ENCODE measurements at regions not wholly inside any gene's neighbourhood (a gene's known extent, or its start where the extent isn't known, plus 50 kb on each side); places are given as distances from the start of the nearest gene placed in this dataset.

DNA sequence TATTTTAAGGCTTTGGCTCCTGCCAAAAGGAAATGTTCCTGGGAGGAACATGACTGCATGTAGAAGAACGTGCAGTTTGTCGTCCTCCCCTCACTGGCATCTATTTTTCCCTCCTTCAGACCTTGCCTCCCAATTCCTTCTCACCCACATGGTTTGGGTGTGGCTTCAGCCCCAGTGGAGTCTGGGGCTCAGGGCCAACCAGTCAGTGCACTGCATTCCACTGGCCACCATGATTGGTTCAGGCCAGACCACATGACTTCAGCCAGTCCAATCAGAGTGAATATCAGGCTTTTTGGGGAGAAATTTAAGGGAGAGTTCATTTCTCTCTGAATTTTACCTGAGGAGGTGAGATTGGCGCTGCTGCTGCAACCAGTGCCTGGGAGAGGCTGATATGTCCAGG lies 171.6 kb downstream of the ZIC5 start:
- H3K27ac ChIP-seq, result no peak overlapping the region
- no peaks in the 10 kb centered on the region for H3K36me3 ChIP-seq
- no peaks in the 10 kb centered on the region for H3K4me1 ChIP-seq (ENCODE audit: control insufficient read depth in 1 of 2, insufficient read depth in 1 of 2, low read depth in 1 of 2, low read length in 1 of 2)
- no peaks in the 10 kb centered on the region for H3K27me3 ChIP-seq
- H3K9me3 ChIP-seq, result no peaks in the 10 kb centered on the region
- TF ChIP-seq, protein P1, sequence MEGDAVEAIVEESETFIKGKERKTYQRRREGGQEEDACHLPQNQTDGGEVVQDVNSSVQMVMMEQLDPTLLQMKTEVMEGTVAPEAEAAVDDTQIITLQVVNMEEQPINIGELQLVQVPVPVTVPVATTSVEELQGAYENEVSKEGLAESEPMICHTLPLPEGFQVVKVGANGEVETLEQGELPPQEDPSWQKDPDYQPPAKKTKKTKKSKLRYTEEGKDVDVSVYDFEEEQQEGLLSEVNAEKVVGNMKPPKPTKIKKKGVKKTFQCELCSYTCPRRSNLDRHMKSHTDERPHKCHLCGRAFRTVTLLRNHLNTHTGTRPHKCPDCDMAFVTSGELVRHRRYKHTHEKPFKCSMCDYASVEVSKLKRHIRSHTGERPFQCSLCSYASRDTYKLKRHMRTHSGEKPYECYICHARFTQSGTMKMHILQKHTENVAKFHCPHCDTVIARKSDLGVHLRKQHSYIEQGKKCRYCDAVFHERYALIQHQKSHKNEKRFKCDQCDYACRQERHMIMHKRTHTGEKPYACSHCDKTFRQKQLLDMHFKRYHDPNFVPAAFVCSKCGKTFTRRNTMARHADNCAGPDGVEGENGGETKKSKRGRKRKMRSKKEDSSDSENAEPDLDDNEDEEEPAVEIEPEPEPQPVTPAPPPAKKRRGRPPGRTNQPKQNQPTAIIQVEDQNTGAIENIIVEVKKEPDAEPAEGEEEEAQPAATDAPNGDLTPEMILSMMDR (IDR thresholded peaks at IDR 0.05), result no peak
- H3K4me3 ChIP-seq (ENCODE audit: low read depth in 1 of 2, low read length in 1 of 2), result no peak overlapping the region

DNA sequence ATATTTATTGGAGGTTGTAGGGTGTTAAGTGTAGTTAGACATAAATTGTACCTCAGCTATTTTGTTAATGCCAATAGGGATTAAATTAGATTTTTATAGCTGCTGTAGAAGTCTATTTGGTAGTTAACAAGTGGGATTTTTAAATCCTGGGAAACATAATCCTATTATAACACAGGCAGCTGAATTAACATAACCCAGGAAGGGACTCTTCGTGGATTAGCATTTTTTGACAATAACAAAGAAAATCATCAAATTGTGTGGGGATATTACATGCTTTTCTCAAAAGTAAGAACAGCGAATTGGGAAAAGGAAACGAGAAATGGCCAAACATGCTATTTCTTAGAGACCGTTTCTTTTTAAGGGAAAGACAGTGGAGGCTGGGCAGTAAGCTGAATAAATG lies 172.8 kb downstream of the ZIC5 start:
- H3K27me3 ChIP-seq, result no peaks in the 10 kb centered on the region
- H3K4me1 ChIP-seq (ENCODE audit: control insufficient read depth in 1 of 2, insufficient read depth in 1 of 2, low read depth in 1 of 2, low read length in 1 of 2), result no peaks in the 10 kb centered on the region
- TF ChIP-seq, protein P1 (IDR thresholded peaks at IDR 0.05), result no peak

DNA sequence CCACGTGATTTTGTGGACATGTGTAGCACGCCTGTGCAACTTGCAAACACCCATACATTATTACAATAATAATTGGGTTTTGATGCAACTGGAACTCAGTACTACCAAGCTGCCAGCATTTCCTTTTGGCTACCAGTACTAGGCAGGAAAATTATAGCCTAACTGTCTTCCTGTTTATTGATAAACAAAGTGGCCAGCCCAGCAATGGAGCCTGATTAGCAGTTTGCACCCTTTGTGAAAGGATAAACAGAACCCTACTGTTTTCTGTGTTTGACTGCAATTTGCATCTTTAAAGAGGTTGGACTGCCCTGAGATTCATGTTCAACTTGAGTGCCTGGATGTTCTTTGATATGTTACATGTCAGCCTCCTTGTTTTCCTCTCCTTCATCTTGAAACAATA lies 173.9 kb downstream of the ZIC5 start:
- no peaks in the 10 kb centered on the region for H3K9me3 ChIP-seq
- H3K27ac ChIP-seq, result no peak overlapping the region
- H3K4me3 ChIP-seq (ENCODE audit: low read depth in 1 of 2, low read length in 1 of 2), result no peak overlapping the region
- TF ChIP-seq, protein P1 (IDR thresholded peaks at IDR 0.05), result no peak
- no peaks in the 10 kb centered on the region for H3K4me1 ChIP-seq (ENCODE audit: control insufficient read depth in 1 of 2, insufficient read depth in 1 of 2, low read depth in 1 of 2, low read length in 1 of 2)
- H3K27me3 ChIP-seq, result no peaks in the 10 kb centered on the region
- no peaks in the 10 kb centered on the region for H3K36me3 ChIP-seq

More for the DNA sequence above, 172.8 kb downstream of the ZIC5 start:
- Histone ChIP-seq H3K9me3 (no peaks in the 10 kb centered on the region), H3K27ac (no peak overlapping the region), H3K36me3 (no peaks in the 10 kb centered on the region), H3K4me3 (ENCODE audit: low read depth in 1 of 2, low read length in 1 of 2) (no peak overlapping the region)

DNA sequence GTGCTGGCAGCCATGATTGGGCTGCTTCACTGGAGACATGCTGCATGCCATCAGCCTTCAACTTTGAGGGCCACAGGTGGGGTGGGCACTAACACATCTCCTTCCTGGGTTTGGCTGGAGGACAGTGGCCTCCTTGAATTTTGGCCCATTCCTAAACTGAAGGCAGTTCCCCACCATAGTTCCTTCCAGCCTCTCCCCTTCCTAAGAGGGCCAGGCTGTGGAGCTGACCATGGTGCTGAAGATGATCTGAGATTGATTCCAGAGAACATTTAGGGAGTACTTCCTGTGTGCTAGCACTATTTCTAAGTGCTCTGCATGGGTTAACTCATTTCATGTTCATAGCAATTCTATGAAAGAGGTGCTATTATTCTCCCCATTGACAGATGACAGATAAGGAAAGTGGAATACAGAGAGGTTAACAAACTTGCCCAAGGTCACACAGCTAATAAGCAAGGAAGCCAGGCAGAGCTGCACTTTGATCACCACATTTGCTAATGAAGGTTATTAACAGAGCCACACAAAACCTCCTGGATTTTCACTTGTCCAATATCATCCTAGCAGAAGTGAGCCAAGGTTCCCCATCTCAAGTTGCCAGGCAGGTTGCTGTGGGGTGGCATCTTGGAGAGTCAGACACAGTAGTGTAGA lies 175.3 kb downstream of the ZIC5 start:
- Histone ChIP-seq H3K27ac (no peak overlapping the region), H3K27me3 (no peaks in the 10 kb centered on the region), H3K4me1 (ENCODE audit: control insufficient read depth in 1 of 2, insufficient read depth in 1 of 2, low read depth in 1 of 2, low read length in 1 of 2) (no peaks in the 10 kb centered on the region), H3K36me3 (no peaks in the 10 kb centered on the region), H3K4me3 (ENCODE audit: low read depth in 1 of 2, low read length in 1 of 2) (no peak overlapping the region), H3K9me3 (no peaks in the 10 kb centered on the region)
- TF ChIP-seq, protein P1 (IDR thresholded peaks at IDR 0.05), result no peak

DNA sequence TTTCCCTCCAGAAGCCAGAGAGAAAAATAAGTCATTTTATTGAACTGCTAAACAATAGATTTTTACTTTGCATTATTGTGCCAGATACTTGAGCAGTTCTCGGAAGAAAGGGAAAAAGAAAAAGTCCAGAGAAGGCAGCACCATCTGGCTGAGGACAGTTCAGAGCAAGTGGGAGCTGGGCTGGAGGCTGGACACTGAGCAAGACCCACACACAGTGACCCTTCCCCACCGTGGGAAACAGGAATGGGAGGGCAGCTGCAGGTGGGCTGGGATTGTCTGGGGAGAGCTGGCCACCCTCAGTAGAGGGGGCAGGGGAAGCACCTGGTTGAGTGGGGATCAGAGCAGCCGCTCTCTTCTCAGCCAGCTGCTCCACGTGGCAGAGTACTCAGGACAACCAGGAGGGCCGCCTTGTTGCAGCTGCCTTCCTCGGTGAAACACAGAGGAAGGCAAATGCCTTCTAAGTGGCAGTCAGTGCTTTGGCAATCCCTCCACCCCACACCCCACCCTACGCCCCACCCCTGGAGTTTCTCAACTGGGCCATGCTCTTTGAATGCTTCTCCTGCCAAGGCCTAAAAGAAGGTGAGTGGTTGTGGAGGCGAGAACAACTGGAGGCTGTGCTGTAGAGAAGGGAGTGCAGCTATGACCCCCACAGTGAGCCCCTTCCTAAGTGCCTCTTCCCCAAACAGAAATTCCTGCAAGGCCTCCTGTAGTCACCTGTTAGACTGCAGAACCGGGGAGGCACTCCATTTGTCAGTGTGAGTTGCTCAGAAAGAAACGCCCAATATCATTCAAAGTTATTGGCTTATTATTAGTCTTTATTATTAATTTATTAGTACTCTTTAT lies 179.3 kb downstream of the ZIC5 start:
- Histone ChIP-seq H3K9me3 (no peaks in the 10 kb centered on the region), H3K4me1 (ENCODE audit: control insufficient read depth in 1 of 2, insufficient read depth in 1 of 2, low read depth in 1 of 2, low read length in 1 of 2) (no peaks in the 10 kb centered on the region), H3K27me3 (no peaks in the 10 kb centered on the region), H3K4me3 (ENCODE audit: low read depth in 1 of 2, low read length in 1 of 2) (no peak overlapping the region), H3K36me3 (no peaks in the 10 kb centered on the region), H3K27ac (no peak overlapping the region)
- TF ChIP-seq, protein P1 (IDR thresholded peaks at IDR 0.05), result no peak

Data from neutrophil (primary cell).